NCI-H82 (cell line): ENCODE measurements at regions not wholly inside any gene's neighbourhood (a gene's known extent, or its start where the extent isn't known, plus 50 kb on each side); places are given as distances from the start of the nearest gene placed in this dataset.

Experiments
- DNase-seq: peaks from one replicate; lab custom pipeline; 2025; lab: John Stamatoyannopoulos, UW

GRCh38 chr7:121450631-121451198 is 54.6 kb upstream of the FAM3C start:
- DNase-seq = no peak

DNA sequence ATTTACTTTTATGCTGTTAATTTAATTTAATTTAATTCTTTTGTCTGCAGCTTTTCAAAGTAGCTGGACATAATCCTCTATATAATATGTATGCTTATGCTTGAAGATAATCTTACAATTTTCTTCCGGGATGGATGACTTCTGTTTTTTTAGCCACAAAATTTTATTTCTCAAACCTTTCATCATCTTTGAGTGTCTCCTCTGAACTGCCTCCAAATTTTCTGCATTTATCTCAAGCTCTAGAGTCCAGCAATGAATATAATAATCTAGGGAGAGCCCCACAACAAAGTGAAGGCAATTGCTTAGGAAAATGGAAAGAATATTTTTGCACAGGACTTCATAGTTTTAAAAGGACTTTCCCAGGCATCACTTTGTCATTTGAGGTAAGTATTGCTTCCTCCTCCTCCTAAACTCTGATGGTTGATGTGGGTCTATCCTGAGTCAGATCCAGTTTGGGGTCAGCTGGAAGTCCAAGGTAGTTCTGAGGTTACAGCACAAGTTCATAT is 53.7 kb upstream of the FAM3C start:
- no peak for DNase-seq

DNA sequence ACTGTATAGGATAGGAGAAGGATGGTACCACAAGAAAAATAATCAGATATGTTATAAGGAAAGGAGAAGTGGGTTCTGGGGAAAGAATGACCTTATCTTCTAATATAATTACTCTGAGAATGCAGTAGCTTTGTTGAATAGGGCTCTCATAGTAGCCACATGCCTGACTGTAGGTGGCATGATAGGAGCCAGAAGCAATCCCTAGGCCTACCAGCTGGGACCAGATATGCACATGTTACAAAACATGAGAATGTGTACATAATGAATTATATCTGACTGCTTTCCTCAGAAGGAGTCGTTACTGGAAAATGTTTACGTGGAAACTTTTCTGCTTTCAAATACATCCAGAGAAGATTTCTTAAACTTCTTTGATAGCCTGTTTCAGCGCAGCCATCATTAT is 53.2 kb upstream of the FAM3C start:
- no peak for DNase-seq

GRCh38 chr7:121448429-121448828 is 52.3 kb upstream of the FAM3C start:
- no peak for DNase-seq

DNA sequence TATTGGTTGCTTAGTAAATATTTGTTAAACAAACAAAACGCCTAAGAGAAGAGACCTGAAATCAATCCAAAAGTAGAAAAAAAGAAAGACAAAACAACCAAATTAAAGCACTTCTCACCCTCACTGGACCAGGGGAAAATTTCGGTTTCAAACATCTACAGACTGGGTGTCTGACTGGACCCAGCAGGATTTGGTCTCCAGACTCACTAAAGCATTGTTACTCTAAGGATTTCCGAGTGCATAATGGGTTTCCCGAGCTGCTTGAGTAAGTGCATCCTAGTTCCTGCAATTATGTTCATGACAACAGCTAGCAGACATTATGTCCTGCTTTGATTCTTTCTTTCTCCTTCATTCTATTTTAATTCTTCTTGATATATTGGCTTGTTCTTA is 51.8 kb upstream of the FAM3C start:
- no peak for DNase-seq

GRCh38 chr7:121447243-121447910 is 51.3 kb upstream of the FAM3C start:
- DNase-seq = no peak

DNA sequence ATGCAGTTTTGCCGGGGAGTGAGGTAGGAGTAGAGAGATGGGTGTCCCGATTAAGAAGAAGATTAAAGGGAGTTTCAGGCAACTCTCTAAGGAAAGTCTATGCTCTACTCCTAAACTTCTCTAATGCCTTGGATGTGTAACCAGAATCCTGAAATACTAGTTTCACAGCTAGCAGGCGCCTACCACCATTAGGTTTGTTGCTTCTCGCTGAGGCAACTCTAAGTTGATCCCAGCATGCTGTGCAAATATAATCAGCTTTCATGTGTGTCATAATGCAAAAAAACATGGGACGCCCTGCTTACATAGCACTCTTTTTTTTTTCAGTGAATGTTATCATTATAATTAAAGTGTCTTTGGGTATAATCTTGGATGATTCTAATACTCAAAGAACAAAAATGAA is 50.4 kb upstream of the FAM3C start:
- DNase-seq = no peak
